GM23338 (cell line): ENCODE measurements at regions not wholly inside any gene's neighbourhood (a gene's known extent, or its start where the extent isn't known, plus 50 kb on each side); places are given as distances from the start of the nearest gene placed in this dataset.

Experiments
- ATAC-seq: fragments of 200-7000 bp; cut with Tn5 transposase; 3 replicates; pipeline ENCODE4 v1.9.1; 2020
- DNase-seq: peaks from one replicate; pipeline ENCODE4 v3.0.0-alpha.2; 2015; ENCODE audit warnings: low spot score
- H2AFZ ChIP-seq: fragments of 200-600 bp; sonication (generic); 2 replicates; pipeline ENCODE4 v1.8.0; 2016; ENCODE audit warnings: antibody characterized with exemption, mild to moderate bottlenecking, moderate library complexity
- H3F3A ChIP-seq: fragments of 200-600 bp; sonication (generic); replicated peaks from 2 replicates; pipeline ENCODE4 v1.8.0; 2017; ENCODE audit warnings: antibody characterized with exemption, mixed run types, low read depth
- H3K27ac ChIP-seq: fragments of 200-600 bp; sonication (generic); 2 replicates; pipeline ENCODE4 v1.6.1; 2016; ENCODE audit warnings: low read depth
- H3K27me3 ChIP-seq: fragments of 200-600 bp; sonication (generic); 2 replicates; pipeline ENCODE4 v1.8.0; 2016; ENCODE audit warnings: mild to moderate bottlenecking, mixed run types, moderate library complexity; ENCODE audit not compliant: insufficient read depth
- H3K36me3 ChIP-seq: fragments of 200-600 bp; sonication (generic); 2 replicates; pipeline ENCODE4 v1.8.0; 2016; ENCODE audit warnings: mild to moderate bottlenecking; ENCODE audit not compliant: insufficient read depth
- H3K4me1 ChIP-seq: fragments of 200-600 bp; sonication (generic); 2 replicates; pipeline ENCODE4 v1.8.0; 2016; ENCODE audit warnings: mild to moderate bottlenecking, moderate library complexity; ENCODE audit not compliant: insufficient read depth
- H3K4me2 ChIP-seq: fragments of 200-600 bp; sonication (generic); 2 replicates; pipeline ENCODE4 v1.7.1; 2017; ENCODE audit warnings: mixed run types
- H3K4me3 ChIP-seq: fragments of 200-600 bp; sonication (generic); 2 replicates; pipeline ENCODE4 v1.6.1; 2016; ENCODE audit warnings: mixed run types
- H3K79me2 ChIP-seq: fragments of 200-600 bp; sonication (generic); replicated peaks from 2 replicates; pipeline ENCODE4 v1.8.0; 2017; ENCODE audit warnings: mild to moderate bottlenecking; ENCODE audit not compliant: insufficient read depth
- H3K9me2 ChIP-seq: fragments of 200-600 bp; sonication (generic); 2 replicates; pipeline ENCODE4 v1.8.0; 2017; ENCODE audit not compliant: insufficient read depth
- H4K20me1 ChIP-seq: fragments of 200-600 bp; sonication (generic); replicated peaks from 2 replicates; pipeline ENCODE4 v1.8.0; 2017; ENCODE audit warnings: mild to moderate bottlenecking; ENCODE audit not compliant: insufficient read depth
- H3K27ac Mint-ChIP-seq: 2 replicates; pipeline ENCODE4 v1.8.0; 2020; ENCODE audit warnings: inconsistent platforms, mild to moderate bottlenecking, moderate library complexity, mixed read lengths
- H3K27me3 Mint-ChIP-seq: 3 replicates; pipeline ENCODE4 v1.8.0; 2022; ENCODE audit warnings: low read depth, mild to moderate bottlenecking, moderate library complexity, mixed read lengths, inconsistent platforms; ENCODE audit not compliant: insufficient read depth, poor library complexity
- H3K36me3 Mint-ChIP-seq: 3 replicates; pipeline ENCODE4 v1.8.0; 2021; ENCODE audit warnings: low read depth, mild to moderate bottlenecking, inconsistent platforms, moderate library complexity, mixed read lengths
- H3K4me1 Mint-ChIP-seq: 3 replicates; pipeline ENCODE4 v1.8.0; 2020; ENCODE audit warnings: mild to moderate bottlenecking, inconsistent platforms, mixed read lengths
- H3K4me3 Mint-ChIP-seq: 3 replicates; pipeline ENCODE4 v1.8.0; 2021; ENCODE audit warnings: moderate library complexity, mild to moderate bottlenecking, inconsistent platforms, mixed read lengths
- H3K9me3 Mint-ChIP-seq: 3 replicates; pipeline ENCODE4 v1.8.0; 2020; ENCODE audit warnings: moderate library complexity, mild to moderate bottlenecking, inconsistent platforms, mixed read lengths
- CREB1 ChIP-seq: fragments of 250-450 bp; sonication (Bioruptor Pico); IDR thresholded peaks from 2 replicates; pipeline ENCODE4 v1.5.0; 2020; ENCODE audit warnings: low read depth, mild to moderate bottlenecking, moderate library complexity
- EZH2 ChIP-seq: fragments of 200-600 bp; sonication (generic); IDR thresholded peaks from one replicate; pipeline ENCODE4 v1.8.0; 2017; ENCODE audit warnings: antibody characterized with exemption, mild to moderate bottlenecking, low read depth; ENCODE audit not compliant: unreplicated experiment
- EZH2phosphoT487 ChIP-seq: fragments of 200-600 bp; sonication (generic); IDR thresholded peaks from one replicate; pipeline ENCODE4 v1.8.1; 2018; ENCODE audit warnings: antibody characterized with exemption; ENCODE audit not compliant: unreplicated experiment
- JUNB ChIP-seq: IDR thresholded peaks from one replicate; pipeline ENCODE4 v1.6.1; 2016; ENCODE audit warnings: antibody characterized with exemption; ENCODE audit not compliant: unreplicated experiment
- NANOG ChIP-seq: IDR thresholded peaks from 2 replicates; pipeline ENCODE4 v1.6.1; 2016; ENCODE audit warnings: antibody characterized with exemption, borderline replicate concordance
- POLR2AphosphoS5 ChIP-seq: IDR thresholded peaks from 2 replicates; pipeline ENCODE4 v1.6.1; 2016; ENCODE audit warnings: antibody characterized with exemption, low read depth
- STAT1 ChIP-seq: IDR thresholded peaks from one replicate; pipeline ENCODE4 v1.6.1; 2016; ENCODE audit warnings: antibody characterized with exemption; ENCODE audit not compliant: unreplicated experiment
- ZNF114 ChIP-seq: fragments of 250-450 bp; sonication (Bioruptor Pico); IDR thresholded peaks from 2 replicates; pipeline ENCODE4 v1.5.0; 2020; ENCODE audit warnings: mild to moderate bottlenecking, moderate library complexity
- ZNF331 ChIP-seq: fragments of 250-450 bp; sonication (Bioruptor Pico); IDR thresholded peaks from 2 replicates; pipeline ENCODE4 v1.5.0; 2020; ENCODE audit warnings: low read depth, mild to moderate bottlenecking, moderate library complexity
- TF ChIP-seq, protein P1 (sequence below): fragments of 250-450 bp; sonication (Bioruptor Pico); IDR thresholded peaks from 2 replicates; pipeline ENCODE4 v1.5.0; 2020; ENCODE audit warnings: mild to moderate bottlenecking, moderate library complexity
- TF ChIP-seq, protein P2 (sequence below): IDR thresholded peaks from one replicate; pipeline ENCODE4 v1.6.1; 2018; ENCODE audit warnings: antibody characterized with exemption; ENCODE audit not compliant: unreplicated experiment

DNA sequence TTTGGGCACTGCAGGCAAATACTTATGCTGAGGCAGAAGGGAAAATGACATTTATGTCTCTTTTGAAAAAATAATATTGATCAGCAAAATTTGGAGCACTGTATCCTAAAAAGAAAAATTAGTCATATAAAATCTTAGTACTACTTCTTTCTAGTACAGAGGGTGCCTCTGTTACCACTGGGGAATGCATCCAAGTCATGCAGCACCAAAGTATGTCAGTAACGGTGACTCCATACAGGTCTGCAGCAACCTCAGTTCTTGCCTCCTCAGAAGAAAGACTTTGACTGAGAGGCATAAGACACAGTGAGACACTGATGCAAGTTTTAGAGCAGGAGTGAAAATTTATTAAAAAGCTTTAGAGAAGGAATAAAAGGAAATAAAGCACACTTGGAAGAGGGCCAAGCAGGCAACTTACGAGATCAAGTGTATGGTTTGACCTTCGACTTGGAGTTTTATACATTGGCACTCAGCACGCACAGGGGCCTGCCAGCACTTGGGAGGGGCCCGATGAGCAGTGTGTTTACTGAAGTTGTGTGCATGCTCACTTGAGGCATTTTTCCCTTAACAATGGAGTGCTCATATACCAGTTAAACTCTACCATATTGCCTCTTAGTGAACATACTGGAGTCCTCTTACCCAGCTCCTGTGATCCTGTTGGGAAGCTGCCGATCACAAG is 1244.8 kb downstream of the EPHA7 start:
- peaks cover 13% of the 10 kb centered on the region for H3K4me1 ChIP-seq
- H2AFZ ChIP-seq: no peak overlapping the region
- Mint-ChIP-seq H3K27me3 (peaks cover 2% of the 10 kb centered on the region), H3K27ac (no peak overlapping the region), H3K9me3 (no peaks in the 10 kb centered on the region), H3K36me3 (no peaks in the 10 kb centered on the region), H3K4me1 (peaks cover 18% of the 10 kb centered on the region), H3K4me3 (no peak overlapping the region)
- H3K79me2 ChIP-seq: no peaks in the 10 kb centered on the region
- no peak overlapping the region for H3K27ac ChIP-seq
- no peak overlapping the region for H3K4me2 ChIP-seq
- H3K4me3 ChIP-seq: no peak overlapping the region
- TF ChIP-seq STAT1 (no peak), NANOG (no peak), JUNB (no peak), POLR2AphosphoS5 (no peak)
- no peak for DNase-seq
- no peaks in the 10 kb centered on the region for H3K9me2 ChIP-seq
- H4K20me1 ChIP-seq: no peaks in the 10 kb centered on the region
- ATAC-seq: no peak; the same call in 2 of the 3 replicates
- H3F3A ChIP-seq: no peaks in the 10 kb centered on the region
- no peaks in the 10 kb centered on the region for H3K27me3 ChIP-seq
- H3K36me3 ChIP-seq: no peaks in the 10 kb centered on the region

DNA sequence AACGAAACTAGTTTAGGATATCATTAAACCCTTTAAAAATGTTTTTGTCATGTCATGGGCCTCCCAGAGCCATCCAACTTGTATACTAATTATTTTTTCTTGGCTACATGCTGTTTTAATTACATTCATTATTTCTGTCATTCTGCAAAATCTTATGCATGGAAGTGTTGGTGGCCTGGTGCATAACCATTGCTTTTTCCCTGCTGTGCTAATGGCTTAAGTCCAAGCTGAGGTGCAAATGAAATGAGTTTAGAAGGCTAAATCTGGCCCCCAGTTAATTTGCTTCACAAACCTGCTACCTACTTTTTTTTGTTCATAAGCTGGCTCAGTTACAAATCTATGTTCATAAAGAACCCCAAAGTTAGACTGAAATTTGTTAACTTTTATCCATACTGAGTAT is 1249.9 kb downstream of the EPHA7 start:
- ATAC-seq: no peak
- no peaks in the 10 kb centered on the region for H3K36me3 ChIP-seq
- no peak overlapping the region for H2AFZ ChIP-seq
- Mint-ChIP-seq H3K36me3 (no peaks in the 10 kb centered on the region; the same call in 2 of the 3 replicates), H3K27me3 (peaks cover 2% of the 10 kb centered on the region), H3K27ac (no peak overlapping the region; the same call in 1 of the 2 replicates), H3K4me3 (no peak overlapping the region), H3K4me1 (peaks cover 19% of the 10 kb centered on the region), H3K9me3 (no peaks in the 10 kb centered on the region)
- no peaks in the 10 kb centered on the region for H3K9me2 ChIP-seq
- H3F3A ChIP-seq: no peaks in the 10 kb centered on the region
- H3K27me3 ChIP-seq: no peaks in the 10 kb centered on the region
- peaks cover 13% of the 10 kb centered on the region for H3K4me1 ChIP-seq
- no peaks in the 10 kb centered on the region for H3K79me2 ChIP-seq
- no peak overlapping the region for H3K4me2 ChIP-seq
- no peaks in the 10 kb centered on the region for H4K20me1 ChIP-seq
- no peak for DNase-seq
- no peak overlapping the region for H3K27ac ChIP-seq
- H3K4me3 ChIP-seq: no peak overlapping the region
- TF ChIP-seq ZNF114 (no peak), EZH2phosphoT487 (no peak), ZNF331 (no peak), EZH2 (no peak), CREB1 (CRISPR knock-in tag) (no peak), JUNB (no peak), STAT1 (no peak), NANOG (no peak), POLR2AphosphoS5 (no peak)
- TF ChIP-seq, protein P1, sequence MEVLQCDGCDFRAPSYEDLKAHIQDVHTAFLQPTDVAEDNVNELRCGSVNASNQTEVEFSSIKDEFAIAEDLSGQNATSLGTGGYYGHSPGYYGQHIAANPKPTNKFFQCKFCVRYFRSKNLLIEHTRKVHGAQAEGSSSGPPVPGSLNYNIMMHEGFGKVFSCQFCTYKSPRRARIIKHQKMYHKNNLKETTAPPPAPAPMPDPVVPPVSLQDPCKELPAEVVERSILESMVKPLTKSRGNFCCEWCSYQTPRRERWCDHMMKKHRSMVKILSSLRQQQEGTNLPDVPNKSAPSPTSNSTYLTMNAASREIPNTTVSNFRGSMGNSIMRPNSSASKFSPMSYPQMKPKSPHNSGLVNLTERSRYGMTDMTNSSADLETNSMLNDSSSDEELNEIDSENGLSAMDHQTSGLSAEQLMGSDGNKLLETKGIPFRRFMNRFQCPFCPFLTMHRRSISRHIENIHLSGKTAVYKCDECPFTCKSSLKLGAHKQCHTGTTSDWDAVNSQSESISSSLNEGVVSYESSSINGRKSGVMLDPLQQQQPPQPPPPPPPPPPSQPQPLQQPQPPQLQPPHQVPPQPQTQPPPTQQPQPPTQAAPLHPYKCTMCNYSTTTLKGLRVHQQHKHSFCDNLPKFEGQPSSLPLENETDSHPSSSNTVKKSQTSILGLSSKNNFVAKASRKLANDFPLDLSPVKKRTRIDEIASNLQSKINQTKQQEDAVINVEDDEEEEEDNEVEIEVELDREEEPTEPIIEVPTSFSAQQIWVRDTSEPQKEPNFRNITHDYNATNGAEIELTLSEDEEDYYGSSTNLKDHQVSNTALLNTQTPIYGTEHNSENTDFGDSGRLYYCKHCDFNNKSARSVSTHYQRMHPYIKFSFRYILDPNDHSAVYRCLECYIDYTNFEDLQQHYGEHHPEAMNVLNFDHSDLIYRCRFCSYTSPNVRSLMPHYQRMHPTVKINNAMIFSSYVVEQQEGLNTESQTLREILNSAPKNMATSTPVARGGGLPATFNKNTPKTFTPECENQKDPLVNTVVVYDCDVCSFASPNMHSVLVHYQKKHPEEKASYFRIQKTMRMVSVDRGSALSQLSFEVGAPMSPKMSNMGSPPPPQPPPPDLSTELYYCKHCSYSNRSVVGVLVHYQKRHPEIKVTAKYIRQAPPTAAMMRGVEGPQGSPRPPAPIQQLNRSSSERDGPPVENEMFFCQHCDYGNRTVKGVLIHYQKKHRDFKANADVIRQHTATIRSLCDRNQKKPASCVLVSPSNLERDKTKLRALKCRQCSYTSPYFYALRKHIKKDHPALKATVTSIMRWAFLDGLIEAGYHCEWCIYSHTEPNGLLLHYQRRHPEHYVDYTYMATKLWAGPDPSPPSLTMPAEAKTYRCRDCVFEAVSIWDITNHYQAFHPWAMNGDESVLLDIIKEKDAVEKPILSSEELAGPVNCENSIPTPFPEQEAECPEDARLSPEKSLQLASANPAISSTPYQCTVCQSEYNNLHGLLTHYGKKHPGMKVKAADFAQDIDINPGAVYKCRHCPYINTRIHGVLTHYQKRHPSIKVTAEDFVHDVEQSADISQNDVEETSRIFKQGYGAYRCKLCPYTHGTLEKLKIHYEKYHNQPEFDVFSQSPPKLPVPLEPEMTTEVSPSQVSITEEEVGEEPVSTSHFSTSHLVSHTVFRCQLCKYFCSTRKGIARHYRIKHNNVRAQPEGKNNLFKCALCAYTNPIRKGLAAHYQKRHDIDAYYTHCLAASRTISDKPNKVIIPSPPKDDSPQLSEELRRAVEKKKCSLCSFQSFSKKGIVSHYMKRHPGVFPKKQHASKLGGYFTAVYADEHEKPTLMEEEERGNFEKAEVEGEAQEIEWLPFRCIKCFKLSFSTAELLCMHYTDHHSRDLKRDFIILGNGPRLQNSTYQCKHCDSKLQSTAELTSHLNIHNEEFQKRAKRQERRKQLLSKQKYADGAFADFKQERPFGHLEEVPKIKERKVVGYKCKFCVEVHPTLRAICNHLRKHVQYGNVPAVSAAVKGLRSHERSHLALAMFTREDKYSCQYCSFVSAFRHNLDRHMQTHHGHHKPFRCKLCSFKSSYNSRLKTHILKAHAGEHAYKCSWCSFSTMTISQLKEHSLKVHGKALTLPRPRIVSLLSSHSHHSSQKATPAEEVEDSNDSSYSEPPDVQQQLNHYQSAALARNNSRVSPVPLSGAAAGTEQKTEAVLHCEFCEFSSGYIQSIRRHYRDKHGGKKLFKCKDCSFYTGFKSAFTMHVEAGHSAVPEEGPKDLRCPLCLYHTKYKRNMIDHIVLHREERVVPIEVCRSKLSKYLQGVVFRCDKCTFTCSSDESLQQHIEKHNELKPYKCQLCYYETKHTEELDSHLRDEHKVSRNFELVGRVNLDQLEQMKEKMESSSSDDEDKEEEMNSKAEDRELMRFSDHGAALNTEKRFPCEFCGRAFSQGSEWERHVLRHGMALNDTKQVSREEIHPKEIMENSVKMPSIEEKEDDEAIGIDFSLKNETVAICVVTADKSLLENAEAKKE (CRISPR knock-in tag): no peak
- TF ChIP-seq, protein P2, sequence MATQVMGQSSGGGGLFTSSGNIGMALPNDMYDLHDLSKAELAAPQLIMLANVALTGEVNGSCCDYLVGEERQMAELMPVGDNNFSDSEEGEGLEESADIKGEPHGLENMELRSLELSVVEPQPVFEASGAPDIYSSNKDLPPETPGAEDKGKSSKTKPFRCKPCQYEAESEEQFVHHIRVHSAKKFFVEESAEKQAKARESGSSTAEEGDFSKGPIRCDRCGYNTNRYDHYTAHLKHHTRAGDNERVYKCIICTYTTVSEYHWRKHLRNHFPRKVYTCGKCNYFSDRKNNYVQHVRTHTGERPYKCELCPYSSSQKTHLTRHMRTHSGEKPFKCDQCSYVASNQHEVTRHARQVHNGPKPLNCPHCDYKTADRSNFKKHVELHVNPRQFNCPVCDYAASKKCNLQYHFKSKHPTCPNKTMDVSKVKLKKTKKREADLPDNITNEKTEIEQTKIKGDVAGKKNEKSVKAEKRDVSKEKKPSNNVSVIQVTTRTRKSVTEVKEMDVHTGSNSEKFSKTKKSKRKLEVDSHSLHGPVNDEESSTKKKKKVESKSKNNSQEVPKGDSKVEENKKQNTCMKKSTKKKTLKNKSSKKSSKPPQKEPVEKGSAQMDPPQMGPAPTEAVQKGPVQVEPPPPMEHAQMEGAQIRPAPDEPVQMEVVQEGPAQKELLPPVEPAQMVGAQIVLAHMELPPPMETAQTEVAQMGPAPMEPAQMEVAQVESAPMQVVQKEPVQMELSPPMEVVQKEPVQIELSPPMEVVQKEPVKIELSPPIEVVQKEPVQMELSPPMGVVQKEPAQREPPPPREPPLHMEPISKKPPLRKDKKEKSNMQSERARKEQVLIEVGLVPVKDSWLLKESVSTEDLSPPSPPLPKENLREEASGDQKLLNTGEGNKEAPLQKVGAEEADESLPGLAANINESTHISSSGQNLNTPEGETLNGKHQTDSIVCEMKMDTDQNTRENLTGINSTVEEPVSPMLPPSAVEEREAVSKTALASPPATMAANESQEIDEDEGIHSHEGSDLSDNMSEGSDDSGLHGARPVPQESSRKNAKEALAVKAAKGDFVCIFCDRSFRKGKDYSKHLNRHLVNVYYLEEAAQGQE: no peak
